GM23338 (cell line): ENCODE measurements at regions not wholly inside any gene's neighbourhood (a gene's known extent, or its start where the extent isn't known, plus 50 kb on each side); places are given as distances from the start of the nearest gene placed in this dataset.
A peak's percentile ranks its signal among the peaks of the same experiment; 100 is the strongest.

Source experiments
- ATAC-seq: fragments of 200-7000 bp; cut with Tn5 transposase; 3 replicates; pipeline ENCODE4 v1.9.1; 2020
- DNase-seq: peaks from one replicate; pipeline ENCODE4 v3.0.0-alpha.2; 2015; ENCODE audit warnings: low spot score
- H2AFZ ChIP-seq: fragments of 200-600 bp; sonication (generic); 2 replicates; pipeline ENCODE4 v1.8.0; 2016; ENCODE audit warnings: antibody characterized with exemption, mild to moderate bottlenecking, moderate library complexity
- H3F3A ChIP-seq: fragments of 200-600 bp; sonication (generic); replicated peaks from 2 replicates; pipeline ENCODE4 v1.8.0; 2017; ENCODE audit warnings: antibody characterized with exemption, mixed run types, low read depth
- H3K27ac ChIP-seq: fragments of 200-600 bp; sonication (generic); 2 replicates; pipeline ENCODE4 v1.6.1; 2016; ENCODE audit warnings: low read depth
- H3K27me3 ChIP-seq: fragments of 200-600 bp; sonication (generic); 2 replicates; pipeline ENCODE4 v1.8.0; 2016; ENCODE audit warnings: mild to moderate bottlenecking, mixed run types, moderate library complexity; ENCODE audit not compliant: insufficient read depth
- H3K36me3 ChIP-seq: fragments of 200-600 bp; sonication (generic); 2 replicates; pipeline ENCODE4 v1.8.0; 2016; ENCODE audit warnings: mild to moderate bottlenecking; ENCODE audit not compliant: insufficient read depth
- H3K4me1 ChIP-seq: fragments of 200-600 bp; sonication (generic); 2 replicates; pipeline ENCODE4 v1.8.0; 2016; ENCODE audit warnings: mild to moderate bottlenecking, moderate library complexity; ENCODE audit not compliant: insufficient read depth
- H3K4me2 ChIP-seq: fragments of 200-600 bp; sonication (generic); 2 replicates; pipeline ENCODE4 v1.7.1; 2017; ENCODE audit warnings: mixed run types
- H3K4me3 ChIP-seq: fragments of 200-600 bp; sonication (generic); 2 replicates; pipeline ENCODE4 v1.6.1; 2016; ENCODE audit warnings: mixed run types
- H3K79me2 ChIP-seq: fragments of 200-600 bp; sonication (generic); replicated peaks from 2 replicates; pipeline ENCODE4 v1.8.0; 2017; ENCODE audit warnings: mild to moderate bottlenecking; ENCODE audit not compliant: insufficient read depth
- H3K9me2 ChIP-seq: fragments of 200-600 bp; sonication (generic); 2 replicates; pipeline ENCODE4 v1.8.0; 2017; ENCODE audit not compliant: insufficient read depth
- H4K20me1 ChIP-seq: fragments of 200-600 bp; sonication (generic); replicated peaks from 2 replicates; pipeline ENCODE4 v1.8.0; 2017; ENCODE audit warnings: mild to moderate bottlenecking; ENCODE audit not compliant: insufficient read depth
- H3K27ac Mint-ChIP-seq: 2 replicates; pipeline ENCODE4 v1.8.0; 2020; ENCODE audit warnings: inconsistent platforms, mild to moderate bottlenecking, moderate library complexity, mixed read lengths
- H3K27me3 Mint-ChIP-seq: 3 replicates; pipeline ENCODE4 v1.8.0; 2022; ENCODE audit warnings: low read depth, mild to moderate bottlenecking, moderate library complexity, mixed read lengths, inconsistent platforms; ENCODE audit not compliant: insufficient read depth, poor library complexity
- H3K36me3 Mint-ChIP-seq: 3 replicates; pipeline ENCODE4 v1.8.0; 2021; ENCODE audit warnings: low read depth, mild to moderate bottlenecking, inconsistent platforms, moderate library complexity, mixed read lengths
- H3K4me1 Mint-ChIP-seq: 3 replicates; pipeline ENCODE4 v1.8.0; 2020; ENCODE audit warnings: mild to moderate bottlenecking, inconsistent platforms, mixed read lengths
- H3K4me3 Mint-ChIP-seq: 3 replicates; pipeline ENCODE4 v1.8.0; 2021; ENCODE audit warnings: moderate library complexity, mild to moderate bottlenecking, inconsistent platforms, mixed read lengths
- H3K9me3 Mint-ChIP-seq: 3 replicates; pipeline ENCODE4 v1.8.0; 2020; ENCODE audit warnings: moderate library complexity, mild to moderate bottlenecking, inconsistent platforms, mixed read lengths
- CTCF ChIP-seq, 2 experiments: fragments of 200-600 bp in 1 of 2; sonication (generic) in 1 of 2; conservative IDR thresholded peaks; 2 replicates each; pipeline versions ENCODE4 v1.5.1 to v1.6.1; 2016 to 2017; ENCODE audit warnings: antibody characterized with exemption in 2 of 2, low read depth in 2 of 2, mild to moderate bottlenecking in 2 of 2, moderate library complexity in 1 of 2
- ETS1 ChIP-seq: IDR thresholded peaks from 2 replicates; pipeline ENCODE4 v1.6.1; 2016; ENCODE audit warnings: antibody characterized with exemption
- NANOG ChIP-seq: IDR thresholded peaks from 2 replicates; pipeline ENCODE4 v1.6.1; 2016; ENCODE audit warnings: antibody characterized with exemption, borderline replicate concordance
- POLR2AphosphoS5 ChIP-seq: IDR thresholded peaks from 2 replicates; pipeline ENCODE4 v1.6.1; 2016; ENCODE audit warnings: antibody characterized with exemption, low read depth
- REST ChIP-seq: IDR thresholded peaks from one replicate; pipeline ENCODE4 v1.6.1; 2018; ENCODE audit warnings: antibody characterized with exemption; ENCODE audit not compliant: unreplicated experiment
- ZNF114 ChIP-seq: fragments of 250-450 bp; sonication (Bioruptor Pico); IDR thresholded peaks from 2 replicates; pipeline ENCODE4 v1.5.0; 2020; ENCODE audit warnings: mild to moderate bottlenecking, moderate library complexity
- ZNF462 ChIP-seq: fragments of 250-450 bp; sonication (Bioruptor Pico); IDR thresholded peaks from 2 replicates; pipeline ENCODE4 v1.5.0; 2020; ENCODE audit warnings: mild to moderate bottlenecking, moderate library complexity

GRCh38 chr4:187227907-187228704 lies 504.4 kb upstream of the FAT1 start:
- Mint-ChIP-seq H3K4me3 (no peak overlapping the region), H3K4me1 (peaks cover 3% of the 10 kb centered on the region; the same call in 2 of the 3 replicates), H3K36me3 (no peaks in the 10 kb centered on the region), H3K27ac (no peak overlapping the region; the same call in 1 of the 2 replicates), H3K9me3 (no peaks in the 10 kb centered on the region), H3K27me3 (no peaks in the 10 kb centered on the region)
- H3K27ac ChIP-seq, result no peak overlapping the region
- H4K20me1 ChIP-seq, result no peaks in the 10 kb centered on the region
- H2AFZ ChIP-seq, result 0 out of 2 replicates have a peak overlapping the region, but pooled peaks have one; percentile 15
- no peaks in the 10 kb centered on the region for H3K4me1 ChIP-seq
- DNase-seq (no peak), ATAC-seq (no peak)
- no peaks in the 10 kb centered on the region for H3K27me3 ChIP-seq
- H3K4me2 ChIP-seq, result no peak overlapping the region
- H3K9me2 ChIP-seq, result no peaks in the 10 kb centered on the region
- H3K4me3 ChIP-seq, result no peak overlapping the region
- H3K79me2 ChIP-seq, result no peaks in the 10 kb centered on the region
- H3K36me3 ChIP-seq, result no peaks in the 10 kb centered on the region
- TF ChIP-seq REST (no peak), CTCF (conservative IDR thresholded peaks at IDR 0.05; ENCODE audit: low read depth in 2 of 2) (no peak)
- no peaks in the 10 kb centered on the region for H3F3A ChIP-seq

GRCh38 chr4:187232196-187232595 lies 508.5 kb upstream of the FAT1 start:
- Mint-ChIP-seq H3K27ac (no peak overlapping the region), H3K4me1 (peaks cover 5% of the 10 kb centered on the region; the same call in 2 of the 3 replicates), H3K9me3 (no peaks in the 10 kb centered on the region), H3K36me3 (no peaks in the 10 kb centered on the region), H3K27me3 (no peaks in the 10 kb centered on the region), H3K4me3 (no peak overlapping the region)
- Histone ChIP-seq H3K9me2 (no peaks in the 10 kb centered on the region), H3K27me3 (no peaks in the 10 kb centered on the region), H3K79me2 (no peaks in the 10 kb centered on the region), H3K4me2 (no peak overlapping the region), H2AFZ (no peak overlapping the region), H4K20me1 (no peaks in the 10 kb centered on the region), H3K4me1 (no peaks in the 10 kb centered on the region), H3K27ac (no peak overlapping the region), H3K36me3 (no peaks in the 10 kb centered on the region), H3F3A (no peaks in the 10 kb centered on the region), H3K4me3 (no peak overlapping the region)
- ATAC-seq, result no peak
- no peak for DNase-seq
- TF ChIP-seq POLR2AphosphoS5 (no peak), ZNF462 (CRISPR knock-in tag) (no peak), ETS1 (no peak), NANOG (no peak), ZNF114 (CRISPR knock-in tag) (no peak)
